Upper lobe of right lung (tissue), 1 donor: ENCODE measurements at regions not wholly inside any gene's neighbourhood (a gene's known extent, or its start where the extent isn't known, plus 50 kb on each side); places are given as distances from the start of the nearest gene placed in this dataset.
A peak's percentile ranks its signal among the peaks of the same experiment; 100 is the strongest.

Experiments
- ATAC-seq: fragments of 200-7000 bp; cut with Tn5 transposase; one replicate; pipeline ENCODE4 v1.9.1; 2020; ENCODE audit warnings: mild to moderate bottlenecking, moderate library complexity
- DNase-seq: peaks from one replicate; pipeline ENCODE4 v3.0.0-alpha.2; 2020
- H3K27ac ChIP-seq: fragments of 200-600 bp; one replicate; pipeline ENCODE4 v1.8.0; 2022
- H3K27me3 ChIP-seq: fragments of 200-600 bp; one replicate; pipeline ENCODE4 v1.8.0; 2022; ENCODE audit warnings: mild to moderate bottlenecking
- H3K36me3 ChIP-seq: fragments of 200-600 bp; one replicate; pipeline ENCODE4 v1.8.0; 2022
- H3K4me1 ChIP-seq: fragments of 200-600 bp; one replicate; pipeline ENCODE4 v1.8.0; 2022
- H3K4me3 ChIP-seq: fragments of 200-600 bp; one replicate; pipeline ENCODE4 v1.8.0; 2022; ENCODE audit warnings: mild to moderate bottlenecking
- H3K9me3 ChIP-seq: fragments of 200-600 bp; one replicate; pipeline ENCODE4 v1.8.0; 2022
- CTCF ChIP-seq: fragments of 200-600 bp; IDR thresholded peaks from one replicate; pipeline ENCODE4 v1.8.0; 2022; ENCODE audit warnings: antibody characterized with exemption
- intact Hi-C: fragments of 100-400 bp; cut with DNase I; formaldehyde crosslinking; loops from one replicate; pipeline ENCODE4 v1.11.0; 2022
- donor health status: DM: no; HTN: yes; CAD: no; lungs with severe emphysema.

GRCh38 chr10:36026656-36027390, 384.7 kb upstream of the FZD8 start:
- no peaks in the 10 kb centered on the region for H3K36me3 ChIP-seq
- no peaks in the 10 kb centered on the region for H3K4me1 ChIP-seq
- DNase-seq = no peak
- H3K4me3 ChIP-seq = no peak overlapping the region
- no peak overlapping the region for H3K27ac ChIP-seq
- ATAC-seq = no peak
- no peaks in the 10 kb centered on the region for H3K9me3 ChIP-seq
- no peak for TF ChIP-seq CTCF
- no peaks in the 10 kb centered on the region for H3K27me3 ChIP-seq
- intact Hi-C loops = no loop called here

- no peak for TF ChIP-seq CTCF
- ATAC-seq (no peak), DNase-seq (no peak)
- Histone ChIP-seq H3K27me3 (no peaks in the 10 kb centered on the region), H3K9me3 (no peaks in the 10 kb centered on the region), H3K27ac (no peak overlapping the region), H3K4me3 (no peak overlapping the region), H3K36me3 (no peaks in the 10 kb centered on the region), H3K4me1 (no peaks in the 10 kb centered on the region)
- intact Hi-C loops = no loop called here
Observed at GRCh38 chr10:36026081-36026480, 384.0 kb upstream of the FZD8 start.

- Histone ChIP-seq H3K27ac (no peak overlapping the region), H3K27me3 (no peaks in the 10 kb centered on the region), H3K9me3 (no peaks in the 10 kb centered on the region), H3K36me3 (no peaks in the 10 kb centered on the region), H3K4me1 (no peaks in the 10 kb centered on the region), H3K4me3 (no peak overlapping the region)
- DNase-seq = no peak
- no peak for TF ChIP-seq CTCF
- intact Hi-C loops = no loop called here
- ATAC-seq = peak; percentile 25
Observed at GRCh38 chr10:36023939-36024338, 381.8 kb upstream of the FZD8 start.

- Histone ChIP-seq H3K36me3 (no peaks in the 10 kb centered on the region), H3K27me3 (no peaks in the 10 kb centered on the region), H3K9me3 (no peaks in the 10 kb centered on the region), H3K4me3 (no peak overlapping the region), H3K27ac (no peak overlapping the region), H3K4me1 (no peaks in the 10 kb centered on the region)
- DNase-seq (no peak), ATAC-seq (no peak)
- intact Hi-C loops = no loop called here
- TF ChIP-seq CTCF = no peak
Observed at GRCh38 chr10:36021096-36021495, 379.0 kb upstream of the FZD8 start.

GRCh38 chr10:36019749-36020148, 377.7 kb upstream of the FZD8 start:
- Histone ChIP-seq H3K9me3 (no peaks in the 10 kb centered on the region), H3K36me3 (no peaks in the 10 kb centered on the region), H3K4me3 (no peak overlapping the region), H3K4me1 (no peaks in the 10 kb centered on the region), H3K27me3 (no peaks in the 10 kb centered on the region), H3K27ac (no peak overlapping the region)
- TF ChIP-seq CTCF = no peak
- DNase-seq = no peak
- intact Hi-C loops = no loop called here
- peak; percentile 19 for ATAC-seq

GRCh38 chr10:36018996-36019395, 376.9 kb upstream of the FZD8 start:
- no peak for ATAC-seq
- DNase-seq = no peak
- H3K36me3 ChIP-seq = no peaks in the 10 kb centered on the region
- H3K27ac ChIP-seq = no peak overlapping the region
- H3K9me3 ChIP-seq = no peaks in the 10 kb centered on the region
- H3K27me3 ChIP-seq = no peaks in the 10 kb centered on the region
- H3K4me1 ChIP-seq = no peaks in the 10 kb centered on the region
- TF ChIP-seq CTCF = no peak
- intact Hi-C loops = no loop called here
- no peak overlapping the region for H3K4me3 ChIP-seq
